GM12878 (cell line): ENCODE measurements at regions not wholly inside any gene's neighbourhood (a gene's known extent, or its start where the extent isn't known, plus 50 kb on each side); places are given as distances from the start of the nearest gene placed in this dataset.
"Not testable (repeated sequence)": the region's sequence is repeated elsewhere in the genome, so short reads cannot be mapped to it uniquely, and the experiment has no call there.

Experiments
- ATAC-seq: fragments of 200-7000 bp; cut with Tn5 transposase; 3 replicates; pipeline ENCODE4 v1.9.1; 2020; ENCODE audit warnings: mild to moderate bottlenecking, moderate library complexity
- BruUV-seq: library from RNA; stranded (reverse); fragments of 400-500 nt; replicated peaks from 2 replicates; lab custom pipeline; 2021; lab: Mats Ljungman, UMichigan
- CTCF ChIA-PET: fragments of 300-600 bp; sonication (Branson Sonifier 250); formaldehyde crosslinking; extraction: SDS; loops from one replicate; lab custom pipeline; 2021; ENCODE audit warnings: inconsistent platforms; lab: Yijun Ruan, JAX
- POLR2A ChIA-PET: fragments of 350-600 bp; formaldehyde crosslinking; extraction: SDS; loops from one replicate; lab custom pipeline; 2021; ENCODE audit warnings: inconsistent platforms; lab: Charles Lee
- RAD21 ChIA-PET: fragments of 300-600 bp; sonication (Branson Sonifier 250); formaldehyde crosslinking; loops from one replicate; lab custom pipeline; 2023; ENCODE audit warnings: antibody characterized with exemption; ENCODE audit not compliant: unreplicated experiment; lab: Charles Lee
- SMC1A ChIA-PET: fragments of 300-600 bp; sonication (Branson Sonifier 250); formaldehyde crosslinking; loops from one replicate; lab custom pipeline; 2023; ENCODE audit not compliant: unreplicated experiment, uncharacterized antibody; lab: Charles Lee
- DNase-seq: peaks from one replicate; pipeline ENCODE4 v3.0.0-alpha.2; 2011; ENCODE audit warnings: low read depth, low spot score
- FAIRE-seq: peaks from 3 replicates; lab custom pipeline; 2011; peaks lifted over from hg19 to GRCh38; lab: Jason Lieb, UNC
- H2AFZ ChIP-seq: 2 replicates; pipeline ENCODE4 v1.6.0; 2011; ENCODE audit warnings: low read depth, low read length, control low read depth; ENCODE audit not compliant: control insufficient read depth
- H3K27ac ChIP-seq: 2 replicates; pipeline ENCODE4 v1.5.1; 2011; ENCODE audit warnings: control low read depth; ENCODE audit not compliant: control insufficient read depth, insufficient read depth
- H3K27me3 ChIP-seq, 2 experiments: replicated peaks in 1 of 2; 2 replicates each; pipeline versions ENCODE4 v1.6.0 to v1.6.1; 2011; ENCODE audit warnings: low read length in 1 of 2; ENCODE audit not compliant: control insufficient read depth in 2 of 2, insufficient read depth in 2 of 2
- H3K36me3 ChIP-seq, 2 experiments: 2 replicates each; pipeline ENCODE4 v1.5.1; 2011; ENCODE audit warnings: low read length in 1 of 2; ENCODE audit not compliant: control insufficient read depth in 2 of 2, insufficient read depth in 2 of 2
- H3K4me1 ChIP-seq: 2 replicates; pipeline ENCODE4 v1.6.1; 2011; ENCODE audit warnings: mild to moderate bottlenecking, low read length, moderate library complexity, mixed read lengths; ENCODE audit not compliant: control insufficient read depth, insufficient read depth
- H3K4me2 ChIP-seq: 2 replicates; pipeline ENCODE4 v1.6.0; 2011; ENCODE audit warnings: control low read depth; ENCODE audit not compliant: control insufficient read depth, insufficient read depth
- H3K4me3 ChIP-seq: fragments of 200-600 bp; sonication (generic); 2 replicates; pipeline ENCODE4 v1.5.1; 2016
- H3K79me2 ChIP-seq: 2 replicates; pipeline ENCODE4 v1.6.0; 2011; ENCODE audit warnings: low read length; ENCODE audit not compliant: control insufficient read depth, insufficient read depth
- H3K9ac ChIP-seq: 2 replicates; pipeline ENCODE4 v1.8.0; 2011; ENCODE audit warnings: low read length, control low read depth, mixed read lengths; ENCODE audit not compliant: control insufficient read depth, insufficient read depth
- H3K9me3 ChIP-seq: replicated peaks from 3 replicates; pipeline ENCODE4 v1.5.1; 2011; ENCODE audit warnings: mild to moderate bottlenecking, low read length; ENCODE audit not compliant: control insufficient read depth, insufficient read depth
- H4K20me1 ChIP-seq: 2 replicates; pipeline ENCODE4 v1.6.0; 2011; ENCODE audit not compliant: control insufficient read depth, insufficient read depth
- FOXM1 ChIP-seq: IDR thresholded peaks from 2 replicates; pipeline ENCODE4 v1.6.1; 2012; ENCODE audit warnings: low read depth, mild to moderate bottlenecking, inconsistent platforms, low read length, moderate library complexity
- POLR2AphosphoS2 ChIP-seq: IDR thresholded peaks from 2 replicates; pipeline ENCODE4 v1.6.1; 2011; ENCODE audit warnings: low read depth, mild to moderate bottlenecking, low read length, improper control_type of control experiment, moderate library complexity
- POLR2AphosphoS5 ChIP-seq: IDR thresholded peaks from 2 replicates; pipeline ENCODE4 v1.6.1; 2011; ENCODE audit warnings: mild to moderate bottlenecking, low read length, inconsistent platforms
- YBX1 ChIP-seq: fragments of 450-650 bp; IDR thresholded peaks from 2 replicates; pipeline ENCODE4 v1.6.1; 2016; ENCODE audit warnings: antibody characterized with exemption
- ZNF274 ChIP-seq: IDR thresholded peaks from one replicate; pipeline ENCODE4 v1.8.0; 2011; ENCODE audit not compliant: insufficient read length, insufficient read depth
- WGBS: methylation state at CpG from one replicate; pipeline ENCODE4 v1.1.6; 2016; ENCODE audit warnings: low lambda C conversion rate; ENCODE audit not compliant: insufficient replicate concordance, insufficient coverage; ENCODE audit errors: missing lambda C conversion rate; 5-methylcytosine and 5-hydroxymethylcytosine counted together
- in situ Hi-C: fragments of 300-500 bp; cut with MboI; formaldehyde crosslinking; loops from 9 replicates; pipeline ENCODE4 v1.14.3; 2018; ENCODE audit warnings: mixed read lengths
- intact Hi-C: fragments of 100-400 bp; cut with micrococcal nuclease; formaldehyde crosslinking; loops from one replicate; pipeline ENCODE4 v1.14.2; 2022; ENCODE audit not compliant: unreplicated experiment

DNA sequence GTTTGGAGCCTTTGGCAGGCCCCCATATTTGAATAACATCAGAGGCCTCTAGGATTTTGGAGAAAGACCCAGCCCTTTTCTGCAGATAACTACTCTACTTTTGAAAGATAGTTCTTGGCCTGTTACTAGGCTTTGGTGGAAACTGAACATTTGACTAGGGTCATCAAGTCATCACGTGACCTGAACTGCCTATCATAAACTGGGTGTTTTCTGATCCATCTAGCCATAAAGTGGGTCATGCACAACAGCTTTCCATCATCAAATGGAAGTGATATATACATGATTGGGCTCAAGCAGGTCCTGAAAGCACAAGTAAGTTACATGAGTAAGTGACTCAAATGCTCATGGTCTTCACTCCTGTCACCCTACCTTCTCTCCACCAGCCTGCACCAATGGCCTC is 552.3 kb upstream of the GRM3 start (continued):
- no peak for TF ChIP-seq YBX1
- TF ChIP-seq POLR2AphosphoS5: no peak
- no peak for TF ChIP-seq POLR2AphosphoS2
- no peak for TF ChIP-seq ZNF274
- TF ChIP-seq FOXM1: no peak
- TF ChIP-seq, all 136 proteins: peak for 0

DNA sequence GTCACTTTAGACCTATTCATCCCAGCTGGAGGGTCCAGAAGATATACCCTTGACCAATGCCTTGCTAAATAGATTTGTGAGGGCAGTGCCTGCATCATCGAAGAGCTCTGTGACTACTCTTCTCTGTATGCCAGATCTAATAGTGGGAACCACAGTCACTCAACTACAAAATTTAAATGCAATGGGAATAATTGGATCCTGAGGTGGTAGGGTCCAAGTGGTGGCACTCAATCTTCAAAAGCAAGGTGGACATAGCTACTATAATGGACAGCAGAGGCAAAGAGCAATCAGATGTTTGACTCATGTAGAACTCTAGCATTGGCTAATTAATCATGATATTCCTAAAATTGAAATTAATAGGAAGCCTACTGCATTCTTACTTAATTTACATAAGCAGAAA is 554.3 kb upstream of the GRM3 start:
- Histone ChIP-seq H3K9me3 (no peaks in the 10 kb centered on the region), H3K36me3 (no peaks in the 10 kb centered on the region), H2AFZ (no peak overlapping the region), H3K4me1 (no peaks in the 10 kb centered on the region), H4K20me1 (no peaks in the 10 kb centered on the region), H3K4me3 (no peak overlapping the region), H3K9ac (no peak overlapping the region), H3K27ac (no peak overlapping the region), H3K4me2 (no peak overlapping the region), H3K27me3 (no peaks in the 10 kb centered on the region), H3K79me2 (no peaks in the 10 kb centered on the region)
- no peak for DNase-seq
- ChIA-PET CTCF (no interaction called here), POLR2A (no interaction called here), RAD21 (no interaction called here), SMC1A (interaction anchor here (0.6 kb wide), 1 partner anchor 27 kb away, joined by 3 read pairs; no protein-coding TSS in a partner anchor)
- intact Hi-C loops (no loop called here), in situ Hi-C loops (no loop called here)
- WGBS: 7% methylated on average over 1 of the region's 1 CpG
- FAIRE-seq: no peak
- no TSS peak for BruUV-seq
- no peak for TF ChIP-seq YBX1
- no peak for ATAC-seq

DNA sequence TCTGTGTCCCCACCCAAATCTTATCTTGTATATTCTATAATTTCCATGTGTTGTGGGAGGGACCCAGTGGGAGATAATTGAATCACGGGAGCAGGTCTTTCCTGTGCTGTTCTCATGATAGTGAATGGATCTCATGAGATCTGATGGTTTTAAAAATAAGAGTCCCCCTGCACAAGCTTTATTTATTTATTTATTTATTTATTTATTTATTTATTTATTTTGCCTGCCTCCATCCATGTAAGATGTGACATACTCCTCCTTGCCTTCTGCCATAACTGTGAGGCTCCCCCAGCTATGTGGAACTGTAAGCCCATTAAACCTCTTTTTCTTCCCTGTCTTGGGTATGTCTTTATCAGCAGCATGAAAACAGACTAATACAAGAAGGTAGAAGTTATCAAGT is 579.1 kb upstream of the GRM3 start:
- 0% methylated on average over 1 of the region's 1 CpG for WGBS
- H3K9me3 ChIP-seq, H3K36me3 ChIP-seq, DNase-seq, H3K9ac ChIP-seq, intact Hi-C loops, H3K27me3 ChIP-seq, SMC1A ChIA-PET, H4K20me1 ChIP-seq, CTCF ChIA-PET, in situ Hi-C loops, H2AFZ ChIP-seq, H3K27ac ChIP-seq, H3K79me2 ChIP-seq, RAD21 ChIA-PET, H3K4me2 ChIP-seq, H3K4me1 ChIP-seq, H3K4me3 ChIP-seq, ATAC-seq, POLR2A ChIA-PET, BruUV-seq, FAIRE-seq: not testable (repeated sequence)
